Gastrocnemius medialis (tissue), 4 donors: ENCODE measurements at regions not wholly inside any gene's neighbourhood (a gene's known extent, or its start where the extent isn't known, plus 50 kb on each side); places are given as distances from the start of the nearest gene placed in this dataset.

Experiments
- POLR2A ChIP-seq, 2 donors: fragments of 450-650 bp; IDR thresholded peaks; one replicate each; pipeline ENCODE4 v1.6.1; 2017; ENCODE audit warnings: antibody characterized with exemption in 2 of 2, mild to moderate bottlenecking in 2 of 2, moderate library complexity in 2 of 2
- TF ChIP-seq, protein P1 (sequence below), 5 experiments: fragments of 450-650 bp in 3 of 5; fragments of 200-600 bp in 2 of 5; sonication (generic) in 2 of 5; IDR thresholded peaks in 4 of 5; conservative IDR thresholded peaks in 1 of 5; 1 replicate in 4 of 5; 2 replicates in 1 of 5; pipeline ENCODE4 v1.5.1; 2016 to 2019; ENCODE audit warnings: antibody characterized with exemption in 5 of 5, mild to moderate bottlenecking in 3 of 5, moderate library complexity in 3 of 5

DNA sequence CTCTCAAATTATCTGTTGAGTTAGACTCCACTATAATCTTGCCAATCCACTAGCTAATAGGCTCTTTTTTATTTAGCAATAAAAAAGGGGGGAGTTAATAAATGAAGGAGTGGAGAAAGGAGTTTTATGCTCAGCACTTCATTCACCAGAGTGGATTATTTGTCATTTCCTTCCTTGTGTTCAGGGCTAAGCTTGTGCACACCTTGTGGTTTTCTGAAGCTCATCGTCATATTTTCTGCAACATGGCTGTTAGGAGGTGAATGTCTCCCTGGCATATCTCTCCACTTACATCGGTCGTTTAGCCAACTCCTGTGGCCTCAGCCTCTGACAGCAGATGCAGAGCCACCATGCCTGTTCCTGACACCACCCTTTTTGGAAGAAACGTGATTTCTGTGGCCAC is 83.9 kb upstream of the MTNR1B start:
- TF ChIP-seq, protein P1, sequence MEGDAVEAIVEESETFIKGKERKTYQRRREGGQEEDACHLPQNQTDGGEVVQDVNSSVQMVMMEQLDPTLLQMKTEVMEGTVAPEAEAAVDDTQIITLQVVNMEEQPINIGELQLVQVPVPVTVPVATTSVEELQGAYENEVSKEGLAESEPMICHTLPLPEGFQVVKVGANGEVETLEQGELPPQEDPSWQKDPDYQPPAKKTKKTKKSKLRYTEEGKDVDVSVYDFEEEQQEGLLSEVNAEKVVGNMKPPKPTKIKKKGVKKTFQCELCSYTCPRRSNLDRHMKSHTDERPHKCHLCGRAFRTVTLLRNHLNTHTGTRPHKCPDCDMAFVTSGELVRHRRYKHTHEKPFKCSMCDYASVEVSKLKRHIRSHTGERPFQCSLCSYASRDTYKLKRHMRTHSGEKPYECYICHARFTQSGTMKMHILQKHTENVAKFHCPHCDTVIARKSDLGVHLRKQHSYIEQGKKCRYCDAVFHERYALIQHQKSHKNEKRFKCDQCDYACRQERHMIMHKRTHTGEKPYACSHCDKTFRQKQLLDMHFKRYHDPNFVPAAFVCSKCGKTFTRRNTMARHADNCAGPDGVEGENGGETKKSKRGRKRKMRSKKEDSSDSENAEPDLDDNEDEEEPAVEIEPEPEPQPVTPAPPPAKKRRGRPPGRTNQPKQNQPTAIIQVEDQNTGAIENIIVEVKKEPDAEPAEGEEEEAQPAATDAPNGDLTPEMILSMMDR (IDR thresholded peaks at IDR 0.05 in 4 of 5, conservative IDR thresholded peaks at IDR 0.05 in 1 of 5) = no peak
- no peak for TF ChIP-seq POLR2A (IDR thresholded peaks at IDR 0.05)
